ENCODE measurements at regions not wholly inside any gene's neighbourhood (a gene's known extent, or its start where the extent isn't known, plus 50 kb on each side); places are given as distances from the start of the nearest gene placed in this dataset.

- peaks cover 8% of the 10 kb centered on the region for H3K9me3 Mint-ChIP-seq
- H3K27ac Mint-ChIP-seq = no peak overlapping the region
- no peak overlapping the region for H3K4me3 Mint-ChIP-seq
- H3K4me1 Mint-ChIP-seq = no peaks in the 10 kb centered on the region
- H3K27me3 Mint-ChIP-seq = no peaks in the 10 kb centered on the region
- H3K36me3 Mint-ChIP-seq = no peaks in the 10 kb centered on the region
Observed at GRCh38 chr18:64273724-64274123, 124.8 kb upstream of the LINC00305 start.

DNA sequence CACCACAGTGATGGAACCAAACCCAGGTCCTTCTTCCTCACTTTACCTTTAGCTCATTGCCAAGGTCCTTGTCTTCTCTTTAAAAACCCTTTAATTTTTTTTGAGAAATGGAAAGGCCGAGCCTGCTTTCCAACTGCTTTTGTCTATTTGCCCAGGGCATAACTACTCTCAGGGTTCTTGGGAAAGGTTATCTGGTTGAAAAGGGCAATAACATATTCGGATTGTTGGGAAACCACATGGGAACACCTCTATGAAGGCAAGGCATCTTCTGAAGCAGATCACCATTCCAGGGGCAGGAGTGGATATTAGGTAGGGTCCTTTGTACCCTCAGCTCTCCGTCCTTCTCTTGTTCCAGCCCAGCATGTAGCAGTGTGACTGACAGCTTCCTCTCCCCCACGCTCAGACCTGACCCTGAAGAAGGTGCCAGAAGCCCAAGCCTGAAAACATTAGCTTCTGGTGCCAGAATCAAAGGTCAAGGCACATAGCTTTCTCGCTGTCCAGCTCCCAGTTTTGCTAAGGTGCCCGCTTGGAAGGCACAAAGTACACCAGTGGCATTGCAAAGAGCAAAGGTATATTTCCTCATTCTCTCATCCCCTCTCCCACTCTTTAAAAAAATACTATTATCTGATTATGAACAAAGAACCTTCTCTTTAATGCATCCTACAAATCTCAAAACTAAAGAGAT lies 123.2 kb upstream of the LINC00305 start:
- Mint-ChIP-seq H3K36me3 (no peaks in the 10 kb centered on the region), H3K4me1 (no peaks in the 10 kb centered on the region), H3K4me3 (no peak overlapping the region), H3K9me3 (peaks cover 8% of the 10 kb centered on the region), H3K27ac (no peak overlapping the region), H3K27me3 (no peaks in the 10 kb centered on the region)

GRCh38 chr18:64271246-64271645 lies 122.4 kb upstream of the LINC00305 start:
- Mint-ChIP-seq H3K9me3 (peaks cover 2% of the 10 kb centered on the region), H3K4me1 (no peaks in the 10 kb centered on the region), H3K4me3 (no peak overlapping the region), H3K27ac (no peak overlapping the region), H3K27me3 (no peaks in the 10 kb centered on the region), H3K36me3 (no peaks in the 10 kb centered on the region)

DNA sequence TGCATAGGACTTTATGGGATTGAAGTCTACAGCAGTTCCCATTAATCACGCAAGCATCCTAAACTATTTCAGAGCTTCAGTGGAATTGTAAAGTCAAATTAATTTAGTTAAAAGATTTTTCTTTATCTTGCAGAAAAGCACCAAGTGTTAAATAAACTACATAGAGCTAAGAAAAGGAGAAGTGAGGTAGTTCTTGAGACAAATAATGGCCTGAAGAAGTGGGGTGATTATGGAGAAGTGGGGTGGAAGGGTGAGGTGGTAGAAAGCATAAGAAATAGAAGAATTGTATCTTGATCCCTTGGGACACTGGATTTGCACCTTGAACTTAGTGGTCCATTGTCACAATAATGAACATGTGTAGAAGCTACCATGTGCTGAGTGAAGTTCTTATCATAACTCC lies 121.7 kb upstream of the LINC00305 start:
- Mint-ChIP-seq H3K9me3 (no peaks in the 10 kb centered on the region), H3K36me3 (no peaks in the 10 kb centered on the region), H3K4me3 (no peak overlapping the region), H3K4me1 (no peaks in the 10 kb centered on the region), H3K27me3 (no peaks in the 10 kb centered on the region), H3K27ac (no peak overlapping the region)

GRCh38 chr18:64270121-64270520 lies 121.2 kb upstream of the LINC00305 start:
- Mint-ChIP-seq H3K9me3 (no peaks in the 10 kb centered on the region), H3K36me3 (no peaks in the 10 kb centered on the region), H3K27me3 (no peaks in the 10 kb centered on the region), H3K4me1 (no peaks in the 10 kb centered on the region), H3K4me3 (no peak overlapping the region), H3K27ac (no peak overlapping the region)

DNA sequence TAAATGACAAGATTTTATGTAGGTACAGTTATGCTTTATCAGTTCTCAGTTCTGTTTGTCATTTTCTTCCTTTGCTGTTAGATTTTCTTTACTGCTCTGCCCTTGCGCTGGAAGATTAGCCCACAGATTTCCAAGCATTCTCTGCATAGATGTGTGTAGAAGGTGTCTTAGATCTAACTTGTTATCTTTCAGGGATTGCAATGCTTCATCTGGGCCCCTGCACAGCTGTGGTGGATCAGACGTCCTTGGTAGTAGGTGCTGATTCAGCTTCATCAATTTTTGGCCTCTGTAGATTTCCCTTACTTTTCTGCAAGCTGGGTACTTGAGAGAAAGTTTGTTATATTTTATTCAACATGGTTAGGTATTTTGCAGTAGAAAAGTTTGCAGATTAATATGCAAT lies 115.3 kb upstream of the LINC00305 start:
- Mint-ChIP-seq H3K4me1 (no peaks in the 10 kb centered on the region), H3K4me3 (no peak overlapping the region), H3K27me3 (no peaks in the 10 kb centered on the region), H3K36me3 (no peaks in the 10 kb centered on the region), H3K9me3 (peaks cover 5% of the 10 kb centered on the region), H3K27ac (no peak overlapping the region)

DNA sequence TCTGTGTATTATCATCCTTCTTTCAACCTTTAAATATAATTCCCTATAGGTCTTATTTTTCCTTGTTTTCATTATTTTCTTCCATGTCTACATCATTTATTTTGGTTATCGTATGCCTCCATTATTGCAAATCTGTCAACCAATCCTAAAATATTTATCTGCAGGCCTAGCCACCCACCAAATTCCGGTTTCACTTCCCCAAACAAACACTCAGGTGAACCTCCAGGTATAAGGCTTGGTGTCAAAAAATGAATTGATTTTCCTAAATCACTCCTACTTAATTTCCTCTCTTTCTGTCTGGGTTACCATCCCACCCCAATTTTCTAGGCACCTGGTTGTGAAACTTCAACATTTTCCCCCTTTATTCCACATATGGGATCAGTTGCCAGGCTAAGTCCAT lies 111.9 kb upstream of the LINC00305 start:
- H3K27me3 Mint-ChIP-seq = no peaks in the 10 kb centered on the region
- H3K27ac Mint-ChIP-seq = no peak overlapping the region
- H3K36me3 Mint-ChIP-seq = no peaks in the 10 kb centered on the region
- no peak overlapping the region for H3K4me3 Mint-ChIP-seq
- H3K9me3 Mint-ChIP-seq = peaks cover 5% of the 10 kb centered on the region
- no peaks in the 10 kb centered on the region for H3K4me1 Mint-ChIP-seq

GRCh38 chr18:64259871-64260270 lies 111.0 kb upstream of the LINC00305 start:
- Mint-ChIP-seq H3K4me3 (no peak overlapping the region), H3K27ac (no peak overlapping the region)

DNA sequence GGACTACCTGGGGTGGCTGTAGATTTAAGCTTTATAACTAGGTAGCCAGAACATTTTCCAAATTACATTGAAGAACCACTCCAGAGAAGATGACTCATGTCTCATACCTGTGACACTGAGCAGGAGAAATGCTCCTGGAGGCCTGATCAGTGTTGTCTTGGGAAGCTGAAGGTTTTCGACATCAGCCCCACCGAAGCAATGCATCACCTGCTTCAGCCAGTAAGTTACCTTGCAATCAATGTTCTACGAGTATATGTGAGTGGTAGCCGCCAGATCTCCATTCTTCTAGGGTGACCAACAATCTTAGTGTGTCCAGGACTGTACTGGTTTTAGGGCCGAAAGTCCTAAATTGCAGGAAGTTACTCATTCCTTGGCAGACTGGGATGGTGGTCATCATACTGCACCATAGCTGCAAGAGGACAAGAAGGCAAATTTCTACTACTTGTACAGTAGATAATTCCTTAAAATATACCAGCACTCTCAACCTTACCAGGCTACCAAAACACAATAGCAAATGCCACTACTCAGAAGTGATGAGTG lies 109.3 kb upstream of the LINC00305 start:
- H3K27me3 Mint-ChIP-seq = no peaks in the 10 kb centered on the region
- no peaks in the 10 kb centered on the region for H3K4me1 Mint-ChIP-seq
- no peak overlapping the region for H3K27ac Mint-ChIP-seq
- H3K4me3 Mint-ChIP-seq = no peak overlapping the region
- H3K36me3 Mint-ChIP-seq = no peaks in the 10 kb centered on the region
- no peaks in the 10 kb centered on the region for H3K9me3 Mint-ChIP-seq

More at GRCh38 chr18:64259871-64260270, 111.0 kb upstream of the LINC00305 start:
- Mint-ChIP-seq H3K9me3 (peaks cover 3% of the 10 kb centered on the region), H3K27me3 (no peaks in the 10 kb centered on the region), H3K36me3 (no peaks in the 10 kb centered on the region), H3K4me1 (no peaks in the 10 kb centered on the region)

DNA sequence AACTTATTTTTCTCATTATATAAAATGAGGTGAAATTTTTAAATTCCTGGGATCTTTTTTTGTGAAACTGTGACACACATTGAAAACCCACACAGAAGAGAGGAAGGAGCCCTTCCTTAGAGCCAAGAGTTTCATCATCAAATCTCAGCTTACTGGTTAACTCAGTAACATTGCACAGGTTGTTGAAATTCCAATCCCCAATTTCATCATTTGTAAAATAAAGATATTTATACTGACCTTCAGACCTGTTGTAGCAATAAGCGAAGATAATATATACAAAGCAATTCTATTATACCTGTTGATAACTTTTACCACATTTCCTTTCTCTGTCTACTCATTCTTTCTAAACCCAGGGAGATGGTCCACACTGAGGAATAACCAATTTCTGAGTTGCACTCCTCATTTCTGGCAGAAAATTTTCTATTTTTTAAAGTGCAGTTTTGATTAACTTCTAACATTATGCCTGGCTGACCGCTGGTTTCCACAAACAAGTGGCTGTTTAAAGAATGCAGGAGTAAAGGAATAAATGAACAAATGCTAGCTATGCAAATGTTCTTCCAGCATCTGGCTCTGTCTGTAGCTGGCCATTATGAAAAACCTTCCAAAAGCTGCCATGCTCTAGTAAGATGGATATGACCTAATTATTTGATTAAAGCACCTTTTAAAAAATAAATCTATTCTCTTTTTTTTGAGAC lies 105.7 kb upstream of the LINC00305 start:
- Mint-ChIP-seq H3K27ac (no peak overlapping the region), H3K9me3 (no peaks in the 10 kb centered on the region)

GRCh38 chr18:64253873-64254272 lies 105.0 kb upstream of the LINC00305 start:
- H3K4me1 Mint-ChIP-seq = no peaks in the 10 kb centered on the region
- no peaks in the 10 kb centered on the region for H3K27me3 Mint-ChIP-seq
- H3K4me3 Mint-ChIP-seq = no peak overlapping the region
- H3K27ac Mint-ChIP-seq = no peak overlapping the region
- H3K36me3 Mint-ChIP-seq = no peaks in the 10 kb centered on the region
- no peaks in the 10 kb centered on the region for H3K9me3 Mint-ChIP-seq

More for the DNA sequence above, 105.7 kb upstream of the LINC00305 start:
- H3K4me1 Mint-ChIP-seq = no peaks in the 10 kb centered on the region
- no peaks in the 10 kb centered on the region for H3K27me3 Mint-ChIP-seq
- H3K4me3 Mint-ChIP-seq = no peak overlapping the region
- H3K36me3 Mint-ChIP-seq = no peaks in the 10 kb centered on the region

DNA sequence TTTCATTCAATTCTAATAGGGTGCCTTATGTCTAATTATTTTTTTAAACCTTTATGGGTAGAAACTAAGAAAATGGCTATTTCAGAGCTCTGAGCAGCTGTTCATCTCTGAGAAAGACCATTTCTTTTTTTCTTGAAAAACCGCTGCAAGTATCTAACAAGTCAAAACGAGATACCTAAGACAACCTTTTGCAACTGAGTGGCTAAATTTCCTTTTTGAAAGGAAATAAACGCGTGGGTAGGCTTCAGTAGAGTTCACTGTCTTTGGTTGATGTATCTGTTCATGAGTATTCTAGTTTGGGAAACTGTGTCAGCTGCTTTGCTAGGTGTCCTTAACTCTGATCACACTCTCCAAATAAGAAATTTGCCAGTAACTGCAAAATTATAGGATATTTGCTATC lies 104.3 kb upstream of the LINC00305 start:
- no peaks in the 10 kb centered on the region for H3K27me3 Mint-ChIP-seq
- H3K36me3 Mint-ChIP-seq = no peaks in the 10 kb centered on the region
- no peak overlapping the region for H3K4me3 Mint-ChIP-seq
- H3K27ac Mint-ChIP-seq = no peak overlapping the region
- H3K4me1 Mint-ChIP-seq = no peaks in the 10 kb centered on the region
- no peaks in the 10 kb centered on the region for H3K9me3 Mint-ChIP-seq

GRCh38 chr18:64248836-64249235 lies 99.9 kb upstream of the LINC00305 start:
- no peak overlapping the region for H3K4me3 Mint-ChIP-seq
- H3K36me3 Mint-ChIP-seq = no peaks in the 10 kb centered on the region
- H3K4me1 Mint-ChIP-seq = no peaks in the 10 kb centered on the region
- H3K9me3 Mint-ChIP-seq = no peaks in the 10 kb centered on the region
- no peaks in the 10 kb centered on the region for H3K27me3 Mint-ChIP-seq
- H3K27ac Mint-ChIP-seq = no peak overlapping the region

- H3K27ac Mint-ChIP-seq = no peak overlapping the region
- H3K9me3 Mint-ChIP-seq = no peaks in the 10 kb centered on the region
- H3K36me3 Mint-ChIP-seq = no peaks in the 10 kb centered on the region
- no peak overlapping the region for H3K4me3 Mint-ChIP-seq
- H3K27me3 Mint-ChIP-seq = no peaks in the 10 kb centered on the region
- no peaks in the 10 kb centered on the region for H3K4me1 Mint-ChIP-seq
Observed at GRCh38 chr18:64245126-64245861, 96.4 kb upstream of the LINC00305 start.

- Mint-ChIP-seq H3K4me3 (no peak overlapping the region), H3K27ac (no peak overlapping the region), H3K4me1 (no peaks in the 10 kb centered on the region), H3K27me3 (no peaks in the 10 kb centered on the region), H3K9me3 (no peaks in the 10 kb centered on the region), H3K36me3 (no peaks in the 10 kb centered on the region)
Observed at GRCh38 chr18:64244571-64244970, 95.7 kb upstream of the LINC00305 start.

- Mint-ChIP-seq H3K4me3 (no peak overlapping the region), H3K4me1 (no peaks in the 10 kb centered on the region), H3K27ac (no peak overlapping the region), H3K27me3 (no peaks in the 10 kb centered on the region), H3K9me3 (no peaks in the 10 kb centered on the region), H3K36me3 (no peaks in the 10 kb centered on the region)
Observed at GRCh38 chr18:64240316-64240715, 91.4 kb upstream of the LINC00305 start.
